ENCODE measurements at regions not wholly inside any gene's neighbourhood (a gene's known extent, or its start where the extent isn't known, plus 50 kb on each side); places are given as distances from the start of the nearest gene placed in this dataset.
"Not testable (repeated sequence)": the region's sequence is repeated elsewhere in the genome, so short reads cannot be mapped to it uniquely, and the experiment has no call there.

DNA sequence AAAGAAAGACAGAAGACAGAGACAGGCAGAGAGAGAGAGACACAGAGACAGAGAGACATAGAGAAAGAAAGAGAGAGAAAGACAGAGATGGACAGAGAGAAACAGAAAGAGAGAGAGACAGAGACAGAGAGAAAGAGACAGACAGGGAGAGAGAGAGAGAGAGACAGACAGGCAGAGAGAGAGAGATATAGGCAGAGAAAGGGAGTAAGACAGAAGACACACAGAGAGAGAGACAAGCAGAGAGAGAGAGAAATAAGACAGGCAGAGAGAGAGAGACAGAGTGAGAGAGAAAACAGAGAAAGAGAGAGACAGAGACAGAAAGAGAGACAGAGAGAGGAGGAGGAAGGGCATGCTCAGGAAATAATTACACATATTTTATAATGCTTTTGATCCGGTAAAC is 758.3 kb upstream of the DEFB115 start:
- H3K4me1 ChIP-seq (replicated peaks; ENCODE audit: insufficient read depth): no peaks in the 10 kb centered on the region
- H2AFZ ChIP-seq: no peak overlapping the region
- POLR2A ChIA-PET (ENCODE audit: unreplicated experiment): no interaction called here
- TF ChIP-seq EZH2 (IDR thresholded peaks at IDR 0.05; ENCODE audit: low read depth): no peak
- TF ChIP-seq, protein P1, sequence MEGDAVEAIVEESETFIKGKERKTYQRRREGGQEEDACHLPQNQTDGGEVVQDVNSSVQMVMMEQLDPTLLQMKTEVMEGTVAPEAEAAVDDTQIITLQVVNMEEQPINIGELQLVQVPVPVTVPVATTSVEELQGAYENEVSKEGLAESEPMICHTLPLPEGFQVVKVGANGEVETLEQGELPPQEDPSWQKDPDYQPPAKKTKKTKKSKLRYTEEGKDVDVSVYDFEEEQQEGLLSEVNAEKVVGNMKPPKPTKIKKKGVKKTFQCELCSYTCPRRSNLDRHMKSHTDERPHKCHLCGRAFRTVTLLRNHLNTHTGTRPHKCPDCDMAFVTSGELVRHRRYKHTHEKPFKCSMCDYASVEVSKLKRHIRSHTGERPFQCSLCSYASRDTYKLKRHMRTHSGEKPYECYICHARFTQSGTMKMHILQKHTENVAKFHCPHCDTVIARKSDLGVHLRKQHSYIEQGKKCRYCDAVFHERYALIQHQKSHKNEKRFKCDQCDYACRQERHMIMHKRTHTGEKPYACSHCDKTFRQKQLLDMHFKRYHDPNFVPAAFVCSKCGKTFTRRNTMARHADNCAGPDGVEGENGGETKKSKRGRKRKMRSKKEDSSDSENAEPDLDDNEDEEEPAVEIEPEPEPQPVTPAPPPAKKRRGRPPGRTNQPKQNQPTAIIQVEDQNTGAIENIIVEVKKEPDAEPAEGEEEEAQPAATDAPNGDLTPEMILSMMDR (conservative IDR thresholded peaks at IDR 0.05): no peak
- H3K4me2 ChIP-seq: no peak overlapping the region
- no peaks in the 10 kb centered on the region for H3K9me2 ChIP-seq (ENCODE audit: insufficient read depth)
- no TSS peak for BruUV-seq (replicated peaks)
- H3K4me3 ChIP-seq: no peak overlapping the region
- CTCF ChIA-PET: no interaction called here
- intact Hi-C loops (cut with micrococcal nuclease; ENCODE audit: unreplicated experiment): no loop called here
- no peaks in the 10 kb centered on the region for H4K20me1 ChIP-seq (ENCODE audit: insufficient read depth)
- no peaks in the 10 kb centered on the region for H3K9me3 ChIP-seq (ENCODE audit: insufficient read depth, low read depth)
- no peaks in the 10 kb centered on the region for H3K79me2 ChIP-seq (ENCODE audit: low read depth)
- H3K27me3 ChIP-seq (ENCODE audit: insufficient read depth, low read depth): peaks cover 36% of the 10 kb centered on the region
- no peak overlapping the region for H3K27ac ChIP-seq
- no peaks in the 10 kb centered on the region for H3K36me3 ChIP-seq (ENCODE audit: low read depth)
- H3F3A ChIP-seq (ENCODE audit: insufficient read depth, low read depth): no peaks in the 10 kb centered on the region
- DNase-seq: no peak

DNA sequence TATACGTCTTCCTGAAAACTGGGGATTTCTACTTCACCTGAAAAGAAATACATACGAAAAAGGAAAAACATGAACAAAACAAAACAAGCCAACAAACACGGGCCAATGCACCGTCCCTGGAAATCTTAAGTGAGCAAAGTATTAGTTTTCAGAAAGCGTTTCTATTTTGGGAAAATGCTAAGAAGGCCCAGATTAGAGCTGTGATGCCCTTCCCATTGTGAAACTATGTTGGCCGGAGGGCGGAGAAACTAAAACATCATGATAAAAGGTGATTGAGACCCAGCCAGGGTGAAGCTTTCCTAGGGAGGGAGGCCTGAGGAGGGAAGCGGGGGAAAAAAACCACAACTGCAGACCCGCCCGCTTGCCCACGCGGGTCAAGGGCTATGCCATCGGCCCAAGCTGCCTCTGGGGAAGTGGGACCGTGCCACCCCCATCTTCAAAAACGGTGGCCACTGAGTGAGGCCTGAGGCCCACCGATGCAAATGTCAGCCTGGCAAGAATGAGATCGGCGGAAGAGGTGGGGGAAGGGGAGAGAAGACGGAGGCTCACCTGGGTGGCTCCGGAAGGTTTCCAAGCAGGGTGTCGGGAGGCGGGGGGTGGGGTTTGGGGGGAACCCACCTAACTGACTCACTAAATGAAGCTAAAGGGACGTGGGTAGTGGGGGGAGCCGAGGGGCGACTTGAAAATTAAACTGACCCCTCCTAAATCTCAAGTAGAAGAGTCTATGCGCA is 757.6 kb upstream of the DEFB115 start:
- H3K36me3 ChIP-seq (ENCODE audit: low read depth); H3K4me3 ChIP-seq; H3F3A ChIP-seq (ENCODE audit: insufficient read depth, low read depth); BruUV-seq (replicated peaks); DNase-seq; H3K9me3 ChIP-seq (ENCODE audit: insufficient read depth, low read depth); H2AFZ ChIP-seq; H4K20me1 ChIP-seq (ENCODE audit: insufficient read depth); H3K9me2 ChIP-seq (ENCODE audit: insufficient read depth); intact Hi-C loops (cut with micrococcal nuclease; ENCODE audit: unreplicated experiment); H3K4me2 ChIP-seq; H3K27ac ChIP-seq; H3K4me1 ChIP-seq (replicated peaks; ENCODE audit: insufficient read depth); CTCF ChIA-PET; POLR2A ChIA-PET (ENCODE audit: unreplicated experiment); H3K79me2 ChIP-seq (ENCODE audit: low read depth): not testable (repeated sequence)
- peaks cover 31% of the 10 kb centered on the region; the same call in 1 of the 2 replicates for H3K27me3 ChIP-seq (ENCODE audit: insufficient read depth, low read depth)

DNA sequence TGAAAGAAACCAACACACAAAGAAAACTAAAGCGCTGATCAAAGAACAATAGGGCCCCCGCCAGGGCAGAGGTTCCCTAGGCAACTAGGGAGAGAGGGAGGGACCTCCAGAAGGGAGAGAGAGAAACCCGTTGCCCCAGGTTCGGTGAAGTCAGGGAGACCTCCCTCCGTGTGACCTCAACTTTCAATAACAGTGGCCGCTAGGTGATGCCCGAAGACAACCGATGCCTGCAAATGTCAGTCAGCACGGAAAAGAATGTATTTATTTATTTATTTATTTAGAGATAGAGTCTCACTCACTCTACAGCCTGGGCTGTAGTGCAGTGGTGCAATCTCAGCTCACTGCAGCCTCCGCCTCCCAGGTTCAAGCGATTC is 757.0 kb upstream of the DEFB115 start:
- intact Hi-C loops (cut with micrococcal nuclease; ENCODE audit: unreplicated experiment); H3K4me2 ChIP-seq; H3F3A ChIP-seq (ENCODE audit: insufficient read depth, low read depth); H3K9me2 ChIP-seq (ENCODE audit: insufficient read depth); H3K27ac ChIP-seq; CTCF ChIA-PET; H3K79me2 ChIP-seq (ENCODE audit: low read depth); H3K4me1 ChIP-seq (replicated peaks; ENCODE audit: insufficient read depth); H3K36me3 ChIP-seq (ENCODE audit: low read depth); H2AFZ ChIP-seq; BruUV-seq (replicated peaks); H3K9me3 ChIP-seq (ENCODE audit: insufficient read depth, low read depth); POLR2A ChIA-PET (ENCODE audit: unreplicated experiment); H4K20me1 ChIP-seq (ENCODE audit: insufficient read depth); H3K4me3 ChIP-seq: not testable (repeated sequence)
- DNase-seq: peak in 1 of 2 experiments; percentile 56
- TF ChIP-seq, protein P1 (conservative IDR thresholded peaks at IDR 0.05): peak; percentile 74
- H3K27me3 ChIP-seq (ENCODE audit: insufficient read depth, low read depth): peaks cover 31% of the 10 kb centered on the region; the same call in 1 of the 2 replicates

DNA sequence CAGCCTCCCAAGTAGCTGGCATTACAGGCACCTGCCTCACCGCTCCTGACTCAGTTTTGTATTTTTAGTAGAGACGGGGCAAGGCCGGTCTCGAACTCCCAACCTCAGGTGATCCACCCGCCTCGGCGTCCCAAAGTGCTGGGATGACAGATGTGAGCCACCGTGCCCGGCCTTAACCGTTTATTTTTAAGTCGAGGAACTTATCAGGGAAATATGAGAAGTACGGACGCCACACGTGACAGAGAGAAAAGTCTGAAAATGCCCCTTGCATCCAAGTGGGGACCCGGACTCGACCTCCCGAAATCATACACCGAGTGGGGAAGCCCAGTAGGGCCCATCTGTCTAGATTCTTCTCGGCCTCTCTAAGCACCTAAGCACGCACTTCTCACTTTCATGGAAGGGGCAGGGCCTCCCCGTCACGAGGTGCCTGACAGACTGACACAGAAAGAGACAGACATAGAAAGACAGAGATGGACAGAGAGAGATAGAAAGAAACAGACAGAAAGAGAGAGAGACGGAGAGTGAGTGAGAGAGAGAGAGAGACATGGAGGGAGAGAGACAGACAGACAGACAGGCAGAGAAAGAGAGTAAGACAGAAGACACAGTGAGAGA is 756.5 kb upstream of the DEFB115 start:
- H3K4me1 ChIP-seq (replicated peaks; ENCODE audit: insufficient read depth): no peaks in the 10 kb centered on the region
- no peaks in the 10 kb centered on the region for H3K9me3 ChIP-seq (ENCODE audit: insufficient read depth, low read depth)
- intact Hi-C loops (cut with micrococcal nuclease; ENCODE audit: unreplicated experiment): no loop called here
- BruUV-seq (replicated peaks): no TSS peak
- no peaks in the 10 kb centered on the region for H4K20me1 ChIP-seq (ENCODE audit: insufficient read depth)
- H3F3A ChIP-seq (ENCODE audit: insufficient read depth, low read depth): no peaks in the 10 kb centered on the region
- no peak for DNase-seq
- peaks cover 31% of the 10 kb centered on the region; the same call in 1 of the 2 replicates for H3K27me3 ChIP-seq (ENCODE audit: insufficient read depth, low read depth)
- H3K36me3 ChIP-seq (ENCODE audit: low read depth): no peaks in the 10 kb centered on the region
- H3K27ac ChIP-seq: no peak overlapping the region
- no peak overlapping the region for H2AFZ ChIP-seq
- POLR2A ChIA-PET (ENCODE audit: unreplicated experiment): no interaction called here
- H3K79me2 ChIP-seq (ENCODE audit: low read depth): no peaks in the 10 kb centered on the region
- H3K4me2 ChIP-seq: no peak overlapping the region
- TF ChIP-seq, protein P1 (conservative IDR thresholded peaks at IDR 0.05): no peak
- no peak for TF ChIP-seq EZH2 (IDR thresholded peaks at IDR 0.05; ENCODE audit: low read depth)
- H3K9me2 ChIP-seq (ENCODE audit: insufficient read depth): no peaks in the 10 kb centered on the region
- H3K4me3 ChIP-seq: no peak overlapping the region
- CTCF ChIA-PET: no interaction called here
